ENCODE measurements at regions not wholly inside any gene's neighbourhood (a gene's known extent, or its start where the extent isn't known, plus 50 kb on each side); places are given as distances from the start of the nearest gene placed in this dataset.
A peak's percentile ranks its signal among the peaks of the same experiment; 100 is the strongest.

DNA sequence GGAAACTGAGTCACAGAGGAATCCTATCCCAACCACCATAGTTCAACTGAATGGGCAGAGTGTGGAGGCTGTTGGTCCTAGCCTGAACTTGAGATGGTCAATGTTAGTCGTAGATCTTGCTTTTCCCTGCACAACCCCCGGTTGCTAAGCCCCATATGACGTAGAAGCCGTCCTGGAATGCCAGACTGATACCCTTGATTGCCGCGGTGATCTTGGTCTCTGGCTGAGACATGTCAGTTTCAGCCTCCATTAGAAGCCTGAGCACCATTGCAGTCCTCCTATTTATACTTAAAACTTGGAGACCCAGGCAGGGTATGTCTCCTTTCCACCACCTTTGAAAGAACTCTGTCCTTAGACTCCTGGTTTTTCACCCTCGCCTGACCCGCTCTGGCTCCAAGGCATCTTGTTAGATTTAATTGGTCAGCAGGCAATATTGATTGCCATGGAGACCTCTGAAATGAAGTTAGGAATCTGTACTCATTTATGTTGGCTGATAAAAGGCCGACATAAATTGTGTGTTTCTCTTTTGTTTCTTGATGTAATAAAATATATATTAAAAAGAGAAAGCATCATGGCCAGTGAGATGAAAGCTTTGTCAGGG, 53.4 kb downstream of the RPLP1 start:
- no peak for DNase-seq

DNA sequence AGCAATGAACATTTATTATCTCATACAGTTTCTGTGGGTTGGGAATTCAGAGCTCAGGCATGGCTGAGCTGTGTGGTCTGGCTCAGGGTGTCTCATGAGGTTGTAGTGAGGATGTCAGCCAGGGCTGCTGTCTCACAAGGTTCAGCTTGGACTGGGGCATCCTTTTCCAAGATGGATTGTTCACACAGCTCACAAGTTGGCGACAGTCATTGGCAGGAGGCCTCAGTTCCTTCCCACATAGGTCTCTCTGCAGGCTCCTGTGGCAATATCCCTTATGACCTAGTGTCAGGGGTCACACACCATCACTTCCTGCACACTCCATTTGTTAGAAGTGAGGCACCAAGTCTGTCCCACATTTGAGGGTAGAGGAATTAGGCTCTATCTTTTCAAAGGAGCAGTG, 56.0 kb downstream of the RPLP1 start:
- DNase-seq = no peak

DNA sequence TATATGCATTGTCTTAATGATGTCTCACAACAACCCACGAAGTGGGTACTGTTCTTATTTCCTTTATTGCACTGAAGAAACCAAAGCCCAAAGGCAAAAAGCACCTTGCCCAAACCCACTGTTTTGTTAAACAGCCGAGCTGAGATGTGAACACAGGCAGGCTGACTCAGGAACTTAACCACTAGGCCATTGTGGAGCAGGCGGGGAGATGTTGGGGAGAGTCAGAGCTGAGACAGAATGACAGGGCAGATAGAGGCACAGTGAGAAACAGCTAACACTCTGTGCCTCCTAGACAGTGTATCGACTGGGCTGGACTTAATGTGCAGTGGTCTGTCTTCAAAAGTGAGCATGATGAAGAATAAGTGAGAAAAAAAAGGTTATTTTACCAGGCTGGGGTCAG, 56.5 kb downstream of the RPLP1 start:
- no peak for DNase-seq

DNA sequence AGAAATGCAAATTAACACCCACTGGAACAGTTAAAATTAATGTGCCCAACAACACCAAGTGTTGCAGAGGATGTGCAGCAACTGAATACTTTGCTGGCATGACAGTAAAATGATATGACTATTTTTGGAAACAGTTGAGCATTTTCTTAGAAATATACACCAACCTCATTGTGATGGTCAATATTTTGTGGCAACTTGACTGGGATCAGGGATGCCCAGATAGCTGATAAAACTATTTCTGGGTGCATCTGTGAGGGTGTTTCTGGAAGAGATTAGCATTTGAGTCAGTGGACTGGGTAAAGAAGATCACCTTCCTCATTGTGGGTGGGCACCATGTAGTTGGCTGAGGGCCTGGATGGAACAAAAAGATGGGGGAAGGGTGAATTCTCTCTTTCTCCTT, 57.9 kb downstream of the RPLP1 start:
- no peak for DNase-seq

DNA sequence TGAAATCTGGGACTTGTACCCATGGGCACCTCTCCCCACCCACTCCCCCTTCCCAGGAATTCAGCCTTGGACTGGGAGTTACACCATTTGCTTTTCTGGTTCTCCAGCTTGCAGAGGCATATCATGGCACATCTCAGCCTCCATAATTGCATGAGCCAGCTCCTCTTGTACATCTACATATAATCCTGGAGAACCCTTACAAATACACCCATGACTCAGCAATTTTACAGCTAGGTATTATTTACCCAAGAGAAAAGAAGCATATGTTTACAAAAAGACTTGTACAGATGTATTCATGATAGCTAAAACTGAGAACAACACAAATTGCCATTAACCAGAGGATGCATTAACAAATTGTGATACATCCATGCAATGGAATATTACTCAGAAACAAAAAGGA, 58.4 kb downstream of the RPLP1 start:
- DNase-seq = no peak

DNA sequence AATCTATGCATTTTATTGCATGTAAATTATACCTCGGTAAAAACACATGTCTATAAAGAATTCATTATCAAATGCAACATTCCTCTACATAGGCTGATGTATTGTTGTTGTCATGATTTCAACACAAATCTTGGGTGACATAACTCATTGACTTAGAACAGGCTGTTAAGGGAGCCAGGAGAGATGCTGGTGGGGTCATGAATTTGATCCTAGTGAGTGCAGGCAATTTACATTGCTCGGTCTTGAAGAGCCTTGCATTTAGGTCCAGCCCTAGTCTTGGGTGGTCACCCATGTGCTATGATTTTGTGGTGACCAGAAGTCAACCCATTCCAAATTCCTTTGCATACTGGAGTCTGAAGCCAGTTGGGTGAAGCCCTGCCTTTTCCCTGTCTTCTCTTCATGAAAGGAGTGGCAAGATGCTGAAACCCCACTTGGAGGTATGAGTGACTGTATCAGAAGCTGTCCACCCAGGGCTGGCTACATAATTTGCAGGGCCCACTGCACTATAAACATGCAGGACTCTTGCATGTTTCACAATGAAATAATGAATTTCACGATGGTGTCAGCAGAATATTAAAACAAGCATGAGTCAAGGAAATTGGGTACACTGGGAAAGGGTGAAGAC, 59.2 kb downstream of the RPLP1 start:
- DNase-seq = no peak

DNA sequence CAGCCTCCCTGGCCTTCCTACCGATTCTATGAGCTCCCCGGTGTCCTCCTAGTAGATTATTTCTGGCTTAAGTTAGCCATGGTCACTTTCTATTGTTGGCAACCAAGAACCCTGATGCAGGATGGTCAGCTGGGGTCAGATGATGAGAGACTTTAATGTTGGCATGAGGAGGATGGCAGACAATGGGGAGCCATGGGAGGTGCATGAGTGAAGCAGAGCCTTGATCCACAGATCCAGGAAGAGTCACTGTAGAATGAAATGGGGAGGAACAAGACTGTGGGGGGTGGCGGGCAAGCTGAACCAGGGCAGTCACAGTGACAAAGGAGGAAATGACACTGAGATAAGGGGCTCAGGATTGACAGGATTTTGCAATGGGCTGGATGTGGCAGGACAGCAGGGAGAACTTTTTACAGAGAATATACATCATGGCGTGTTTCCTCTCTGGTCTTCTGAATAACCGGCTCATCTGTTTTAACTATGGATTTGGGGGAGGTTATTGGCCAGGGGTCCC, 60.9 kb downstream of the RPLP1 start:
- no peak for DNase-seq

DNA sequence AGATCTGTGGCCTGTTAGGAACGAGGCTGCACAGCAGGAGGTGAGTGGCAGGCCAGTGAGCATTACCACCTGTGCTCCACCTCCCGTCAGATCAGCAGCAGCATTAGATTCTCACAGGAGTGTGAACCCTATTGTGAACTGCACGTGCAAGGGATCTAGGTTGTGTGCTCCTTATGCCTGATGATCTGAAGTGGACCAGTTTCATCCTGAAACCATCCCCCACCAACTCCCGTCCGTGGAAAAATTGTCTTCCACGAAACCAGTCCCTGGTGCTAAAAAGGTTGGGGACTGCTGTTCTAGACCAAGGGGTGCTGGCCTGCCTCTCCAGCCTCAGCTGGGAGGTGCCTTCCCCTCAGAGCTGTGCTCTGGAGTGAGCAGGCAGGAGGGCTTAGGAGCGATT, 61.4 kb downstream of the RPLP1 start:
- DNase-seq = no peak

DNA sequence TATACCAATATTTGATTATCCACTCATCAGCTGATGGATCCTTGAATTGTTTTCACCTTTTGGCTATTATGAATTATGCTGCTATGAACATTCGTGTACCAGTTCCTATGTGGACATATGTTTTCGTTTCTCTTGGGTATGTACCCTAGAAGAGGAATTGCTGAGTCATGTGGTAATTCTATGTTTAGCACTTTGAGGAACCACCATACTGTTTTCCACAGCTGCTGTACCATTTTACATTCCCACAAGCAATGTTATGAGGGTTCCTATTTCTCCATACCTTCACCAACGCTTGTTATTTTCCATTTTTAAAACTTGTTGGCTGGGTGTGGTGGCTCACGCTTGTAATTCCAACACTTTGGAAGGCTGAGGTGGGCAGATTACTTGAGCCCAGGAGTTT, 62.9 kb downstream of the RPLP1 start:
- no peak for DNase-seq

DNA sequence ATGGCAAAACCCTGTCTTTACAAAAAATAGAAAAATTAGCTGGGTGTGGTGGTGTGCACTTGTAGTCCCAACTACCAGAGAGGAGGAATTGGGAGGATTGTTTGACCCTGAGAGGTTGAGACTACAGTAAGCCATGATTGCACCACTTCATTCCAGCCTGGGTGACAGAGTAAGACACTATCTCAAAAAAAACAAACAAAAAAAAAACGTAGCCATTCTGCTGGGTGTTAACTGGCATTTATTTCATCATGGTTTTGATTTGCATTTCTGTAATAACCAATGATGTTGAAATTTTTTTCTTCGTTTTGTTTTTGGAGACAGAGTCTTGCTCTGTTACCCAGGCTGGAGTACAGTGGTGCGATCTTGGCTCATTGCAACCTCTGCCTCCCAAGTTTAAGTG, 63.3 kb downstream of the RPLP1 start:
- no peak for DNase-seq

DNA sequence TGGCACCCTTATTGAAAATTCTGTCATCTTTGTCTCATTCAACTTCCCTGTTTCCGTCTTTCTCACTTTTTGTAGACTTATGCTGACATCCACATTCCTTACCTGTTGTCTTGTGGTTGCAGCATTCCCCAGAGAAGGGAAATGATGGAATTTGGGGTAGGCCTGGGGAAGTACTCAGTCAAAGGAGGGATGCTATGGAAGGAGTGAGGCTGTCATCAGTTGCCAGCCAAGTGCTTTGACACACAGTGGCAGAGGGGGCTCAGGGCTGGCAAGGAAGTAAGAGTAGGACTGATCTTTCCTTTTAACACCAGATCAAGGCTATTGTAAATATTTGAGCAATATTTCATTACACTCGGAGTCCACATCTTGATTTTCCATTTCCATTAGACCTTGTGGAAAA, 64.4 kb downstream of the RPLP1 start:
- DNase-seq = no peak

DNA sequence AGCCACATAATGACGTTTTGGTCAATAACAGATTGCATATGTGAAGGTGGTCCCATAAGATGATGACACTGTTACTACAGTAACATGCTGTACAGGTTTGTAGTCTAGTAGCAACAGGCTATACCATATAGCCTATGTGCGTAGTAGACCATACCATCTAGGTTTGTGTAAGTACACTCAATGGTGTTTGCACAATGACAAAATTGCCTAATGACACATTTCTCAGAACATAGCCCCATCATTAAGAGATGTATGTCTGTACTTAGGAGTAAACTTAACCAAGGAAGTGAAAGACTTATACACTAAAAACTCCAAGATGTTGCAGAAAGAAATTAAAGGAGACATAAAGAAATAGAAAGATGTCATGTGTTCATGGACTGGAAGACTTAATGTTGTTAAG, 66.2 kb downstream of the RPLP1 start:
- DNase-seq = no peak

DNA sequence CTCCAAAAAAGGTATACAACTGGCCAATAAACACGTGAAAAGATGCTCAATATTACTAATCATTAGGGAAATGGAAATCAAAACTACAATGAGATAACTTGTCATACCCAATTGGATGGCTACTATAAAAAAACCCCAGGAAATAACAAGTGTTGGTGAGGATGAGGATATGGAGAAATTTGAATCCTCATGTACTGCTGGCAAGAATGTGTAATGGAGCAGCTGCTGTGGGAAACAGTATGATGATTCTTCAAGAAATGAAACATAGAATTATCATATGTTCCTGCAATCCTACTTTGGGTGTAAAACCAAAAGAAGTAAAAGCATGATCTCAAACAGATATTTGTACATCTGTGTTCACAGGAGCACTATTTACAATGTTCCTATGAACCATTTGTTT, 67.4 kb downstream of the RPLP1 start:
- DNase-seq = no peak

DNA sequence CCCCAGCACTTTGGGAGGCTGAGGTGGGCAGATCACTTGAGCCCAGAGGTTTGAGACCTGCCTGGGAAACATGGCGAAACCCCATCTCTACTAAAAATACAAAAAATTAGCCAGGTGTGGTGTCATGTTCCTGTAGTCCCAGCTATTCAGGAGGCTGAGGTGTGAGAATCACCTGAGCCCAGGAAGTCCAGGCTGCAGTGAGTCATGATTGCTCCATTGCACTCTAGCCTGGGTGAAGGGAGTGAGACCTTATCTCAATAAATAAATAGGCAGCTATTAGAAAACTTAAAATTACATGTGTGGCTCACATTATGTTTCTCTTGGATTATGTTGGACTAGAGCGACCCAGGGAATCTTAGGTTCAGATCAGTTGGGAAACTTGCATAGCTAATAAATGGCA, 69.7 kb downstream of the RPLP1 start:
- DNase-seq = no peak

DNA sequence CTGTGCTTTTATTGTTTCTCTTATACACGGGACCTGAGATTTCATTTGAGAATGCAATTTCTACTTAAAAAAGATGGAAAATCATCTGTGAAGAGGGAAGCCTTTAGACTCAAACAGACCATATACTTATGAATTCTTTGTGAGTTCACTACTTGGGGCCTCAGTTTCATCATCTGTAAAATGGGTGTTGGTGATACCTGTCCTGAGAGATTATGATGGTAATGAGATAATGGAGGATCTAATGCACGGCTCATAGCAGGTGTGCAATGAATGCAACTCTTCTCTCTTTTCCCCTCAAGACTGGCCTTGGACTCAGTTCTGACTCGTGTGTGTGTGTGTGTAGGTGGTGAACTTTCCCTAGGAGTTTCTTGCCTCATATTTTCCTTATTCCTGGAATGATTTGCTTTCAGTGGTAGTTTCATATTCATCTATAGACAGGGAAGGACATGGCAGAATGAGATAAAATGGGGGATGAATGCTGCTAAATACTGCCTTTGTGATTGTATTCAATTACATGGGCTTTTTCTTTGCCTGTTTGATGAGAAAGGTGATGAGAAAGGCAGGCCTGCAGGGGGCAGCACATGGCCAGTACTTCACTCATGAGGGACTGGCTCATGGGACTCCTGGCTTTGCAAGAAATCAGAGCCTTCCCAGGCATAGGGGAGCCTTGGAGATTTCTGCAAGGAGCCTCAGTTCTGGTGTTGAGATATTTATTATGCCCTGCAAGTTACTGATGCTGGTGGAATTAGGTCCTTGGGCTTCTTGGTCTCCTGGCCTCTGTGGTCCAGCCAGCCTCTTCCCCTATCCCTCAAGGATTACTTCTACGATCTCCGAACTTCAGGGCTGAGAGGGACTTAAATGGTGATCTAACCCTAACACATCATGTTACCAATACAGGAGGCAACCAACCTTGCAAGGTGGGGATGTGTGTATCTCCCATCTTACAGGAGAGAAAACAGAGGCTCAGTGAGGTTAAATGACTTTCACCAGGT, 70.7 kb downstream of the RPLP1 start:
- DNase-seq = peak in 5 of 6 experiments; percentile 12 to 51 (median 31)

DNA sequence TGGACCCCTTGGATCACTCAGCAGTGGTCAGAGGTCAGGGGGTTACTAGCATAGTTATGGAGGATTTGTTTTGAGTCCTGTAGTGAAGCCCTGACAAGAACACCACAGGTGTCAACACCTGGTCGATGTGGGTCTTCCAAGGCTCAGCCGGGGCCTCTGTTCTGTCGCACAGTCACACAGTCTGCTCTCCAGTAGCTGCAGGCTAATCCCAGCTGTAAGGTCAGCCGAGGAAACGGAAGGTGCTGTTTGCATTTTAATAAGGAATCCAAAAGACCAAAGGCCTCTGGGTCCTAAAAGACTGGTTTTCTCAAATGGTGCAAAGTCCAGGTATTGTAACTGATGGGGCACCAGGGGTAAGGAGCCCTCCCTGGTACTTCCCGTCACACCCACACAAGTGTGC, 71.7 kb downstream of the RPLP1 start:
- DNase-seq = no peak

DNA sequence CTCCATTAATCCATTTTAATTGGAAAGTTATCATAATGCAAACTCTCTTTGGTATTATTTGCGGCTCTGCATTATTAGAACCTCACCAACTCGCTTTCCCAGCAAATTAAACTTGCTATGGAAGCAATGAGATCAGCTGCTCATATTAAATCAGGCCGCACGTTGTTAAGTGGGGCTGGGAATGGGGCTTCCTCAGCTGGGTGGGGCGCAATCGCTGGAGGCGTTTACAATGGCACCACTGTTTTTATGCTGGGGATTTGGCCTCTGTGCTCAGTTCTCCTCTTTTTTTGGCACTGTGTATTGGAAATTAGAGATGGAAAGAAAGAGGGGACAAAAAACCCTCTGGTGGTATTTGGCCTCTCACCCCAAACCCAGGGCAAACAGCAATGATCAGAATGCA, 72.2 kb downstream of the RPLP1 start:
- DNase-seq = no peak

DNA sequence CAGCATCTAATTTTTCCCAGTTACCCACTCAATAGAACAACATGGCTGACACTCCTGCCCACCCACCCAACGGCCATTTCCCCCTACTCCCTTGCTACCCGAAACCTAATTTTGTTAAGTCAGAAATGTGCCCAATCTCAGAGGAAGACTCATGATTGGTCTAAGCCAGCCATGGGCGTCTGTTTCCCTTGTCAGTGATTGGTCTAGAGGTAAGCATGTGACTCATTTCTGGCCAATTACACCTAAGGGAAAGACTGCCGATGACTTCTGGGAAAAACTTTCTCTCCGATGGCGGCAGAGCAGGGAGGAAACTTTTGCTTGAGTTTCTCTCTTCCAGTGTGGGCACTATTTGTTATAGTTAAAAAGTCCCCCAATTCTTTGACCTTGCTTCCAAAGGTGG, 72.9 kb downstream of the RPLP1 start:
- no peak for DNase-seq

DNA sequence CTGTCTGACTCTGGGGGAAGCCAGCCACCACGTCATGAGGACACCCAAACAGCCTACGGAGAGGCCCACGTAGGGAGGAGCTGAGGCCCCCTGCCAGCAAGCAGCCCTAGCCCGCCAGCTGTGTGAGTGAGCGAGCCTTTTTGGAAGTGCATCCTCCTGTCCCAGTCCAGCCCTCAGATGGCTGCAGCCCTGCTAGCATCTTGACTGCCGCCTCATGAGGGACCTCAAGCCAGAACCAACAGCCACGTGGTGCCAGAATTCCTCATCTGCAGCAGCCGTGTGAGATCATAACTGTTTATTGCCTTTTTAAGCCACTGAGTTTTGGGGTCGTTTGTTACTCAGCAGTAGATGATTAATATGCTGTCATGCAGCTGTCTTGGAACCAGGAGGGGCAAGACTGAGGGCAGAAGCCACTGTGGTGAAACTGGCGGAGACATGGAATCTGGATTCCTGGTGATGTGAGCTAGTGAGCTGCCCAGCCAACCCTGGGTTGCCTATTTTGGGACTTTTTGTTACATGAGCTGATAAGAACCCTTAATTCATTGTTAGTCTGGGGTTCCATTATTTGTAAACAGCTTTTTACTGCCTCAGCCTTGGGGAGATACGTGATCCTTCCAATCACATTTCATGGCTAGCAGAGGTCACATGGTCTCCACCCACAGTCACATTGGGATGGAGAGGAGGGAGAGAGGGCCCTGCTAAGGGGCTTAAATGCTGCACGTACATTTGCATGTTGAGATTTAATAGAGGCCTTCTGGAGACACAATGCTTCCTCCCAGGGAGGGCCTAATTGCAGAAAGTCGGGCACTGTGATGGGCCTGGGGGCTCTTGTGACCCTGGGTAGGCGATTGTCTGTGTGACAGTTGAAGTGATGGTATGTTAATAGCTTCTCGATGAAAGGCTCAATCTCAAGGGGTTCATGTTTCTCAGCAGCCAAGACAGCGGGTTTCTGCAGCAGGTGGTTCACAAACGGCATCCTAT, 73.8 kb downstream of the RPLP1 start:
- DNase-seq = no peak

DNA sequence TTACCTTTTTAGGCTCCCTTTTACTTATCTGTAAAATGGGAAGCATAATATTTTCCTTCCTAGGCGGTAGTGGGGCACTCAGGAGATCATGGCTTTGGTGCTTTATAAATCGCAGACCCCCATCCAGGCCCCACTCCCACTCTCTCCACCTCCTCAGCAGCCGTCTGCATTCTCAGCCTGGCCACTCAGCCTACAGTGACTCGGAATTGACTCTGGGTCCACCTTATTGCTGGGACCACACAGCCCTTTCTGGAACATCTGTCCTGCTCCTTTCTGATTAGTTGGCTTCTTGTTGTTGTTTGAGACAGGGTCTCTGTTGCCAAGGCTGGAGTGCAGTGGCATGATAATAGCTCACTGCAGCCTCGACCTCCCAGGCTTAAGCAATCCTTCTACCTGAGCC, 76.5 kb downstream of the RPLP1 start:
- no peak for DNase-seq

DNA sequence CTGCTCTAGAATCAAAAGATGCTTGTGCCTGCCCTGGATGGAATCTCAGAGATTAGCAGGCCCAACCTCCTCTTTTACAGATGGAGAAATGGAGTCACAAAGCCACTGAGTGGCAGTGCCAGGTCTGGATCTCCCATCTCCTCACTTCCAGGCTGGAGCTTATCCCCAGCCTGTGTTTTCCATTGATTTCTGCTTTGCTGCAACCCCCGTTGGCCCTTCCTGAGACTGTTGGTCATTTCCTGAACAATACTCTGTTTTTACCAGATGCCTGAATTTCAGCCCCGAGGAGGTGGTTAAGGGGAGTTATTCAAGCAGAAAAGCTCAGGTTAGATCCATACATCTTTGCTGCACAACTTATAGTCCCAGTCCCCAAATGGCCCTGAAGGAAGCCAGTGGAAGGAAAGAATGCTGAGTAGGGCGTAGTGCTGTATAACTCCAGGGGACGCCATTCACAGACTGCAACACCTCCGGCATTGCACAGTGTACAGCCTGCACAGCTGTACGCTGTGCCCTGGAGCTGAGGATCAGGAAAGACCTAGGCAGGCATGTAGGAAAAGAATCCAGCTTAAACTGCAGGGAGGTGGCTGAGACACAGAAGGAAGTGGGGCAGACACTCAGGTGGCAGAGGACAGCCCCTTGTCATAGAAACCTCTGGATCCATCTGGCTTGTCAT, 77.5 kb downstream of the RPLP1 start:
- DNase-seq = no peak

All from stimulated activated naive CD4-positive, alpha-beta T cell (primary cell).